HepG2 (cell line): ENCODE measurements at regions not wholly inside any gene's neighbourhood (a gene's known extent, or its start where the extent isn't known, plus 50 kb on each side); places are given as distances from the start of the nearest gene placed in this dataset.

Experiments used
- ATAC-seq: fragments of 200-7000 bp; cut with Tn5 transposase; 3 replicates; pipeline ENCODE4 v1.9.1; 2020; ENCODE audit warnings: mild to moderate bottlenecking, moderate library complexity
- BruUV-seq: library from RNA; stranded (reverse); fragments of 400-500 nt; replicated peaks from 2 replicates; lab custom pipeline; 2021; lab: Mats Ljungman, UMichigan
- CTCF ChIA-PET: fragments of 300-600 bp; formaldehyde crosslinking; extraction: SDS; loops from one replicate; lab custom pipeline; 2021; ENCODE audit warnings: low total read pairs, inconsistent platforms, low intra/inter-chr PET ratio; lab: Yijun Ruan, JAX
- POLR2A ChIA-PET: fragments of 350-600 bp; sonication (Branson Sonifier 250); formaldehyde crosslinking; loops from one replicate; lab custom pipeline; 2020; ENCODE audit warnings: antibody characterized with exemption, inconsistent platforms; lab: Yijun Ruan, JAX
- DNase-seq: peaks from one replicate; pipeline ENCODE4 v3.0.0-alpha.2; 2015; ENCODE audit warnings: low spot score
- FAIRE-seq: peaks from 3 replicates; lab custom pipeline; 2011; peaks lifted over from hg19 to GRCh38; lab: Jason Lieb, UNC
- H2AFZ ChIP-seq: one replicate; pipeline ENCODE4 v1.6.1; 2011; ENCODE audit warnings: low read length, inconsistent platforms
- H3K27ac ChIP-seq: fragments of 300-600 bp; 3 replicates; pipeline ENCODE4 v1.8.0; 2011; ENCODE audit warnings: mixed run types, mild to moderate bottlenecking, mixed read lengths, low read length, inconsistent platforms; ENCODE audit not compliant: insufficient read depth; ENCODE audit errors: extremely low read length
- H3K27me3 ChIP-seq, 2 experiments: fragments of 200-600 bp in 1 of 2; 2 replicates in 1 of 2; 3 replicates in 1 of 2; pipeline versions ENCODE4 v1.6.0 to v1.8.0; 2011; ENCODE audit warnings: low read length in 2 of 2, mild to moderate bottlenecking in 2 of 2, moderate library complexity in 2 of 2, inconsistent platforms in 1 of 2; ENCODE audit not compliant: insufficient read depth in 2 of 2, control insufficient read depth in 1 of 2
- H3K36me3 ChIP-seq, 2 experiments: fragments of 200-600 bp in 1 of 2; replicated peaks in 1 of 2; 2 replicates in 1 of 2; 3 replicates in 1 of 2; pipeline versions ENCODE4 v1.5.1 to v1.8.0; 2011; ENCODE audit warnings: low read length in 2 of 2, inconsistent platforms in 1 of 2; ENCODE audit not compliant: insufficient read depth in 2 of 2, control insufficient read depth in 1 of 2
- H3K4me1 ChIP-seq: 2 replicates; pipeline ENCODE4 v1.5.1; 2012; ENCODE audit warnings: low read length, inconsistent platforms; ENCODE audit not compliant: insufficient read depth
- H3K4me2 ChIP-seq: 2 replicates; pipeline ENCODE4 v1.6.0; 2011; ENCODE audit warnings: low read depth, low read length, inconsistent platforms
- H3K4me3 ChIP-seq, 3 experiments: fragments of 200-600 bp in 1 of 3; sonication (generic), shearing (Covaris generic) in 1 of 3; replicated peaks in 1 of 3; 2 replicates each; pipeline ENCODE4 v1.5.1; 2011 to 2016; ENCODE audit warnings: low read length in 3 of 3, inconsistent platforms in 2 of 3, low read depth in 2 of 3, mild to moderate bottlenecking in 2 of 3, control low read depth in 1 of 3, mixed read lengths in 1 of 3; ENCODE audit not compliant: insufficient read depth in 1 of 3
- H3K79me2 ChIP-seq: one replicate; pipeline ENCODE4 v1.6.1; 2011; ENCODE audit warnings: low read length, inconsistent platforms; ENCODE audit not compliant: insufficient read depth
- H3K9ac ChIP-seq: 2 replicates; pipeline ENCODE4 v1.6.0; 2011; ENCODE audit warnings: mild to moderate bottlenecking, low read depth, low read length, inconsistent platforms; ENCODE audit not compliant: insufficient read depth
- H3K9me3 ChIP-seq: 2 replicates; pipeline ENCODE4 v1.5.1; 2012; ENCODE audit warnings: mild to moderate bottlenecking, low read length
- H4K20me1 ChIP-seq: 2 replicates; pipeline ENCODE4 v1.6.0; 2011; ENCODE audit warnings: inconsistent platforms, mild to moderate bottlenecking, low read length, moderate library complexity; ENCODE audit not compliant: insufficient read depth
- ATF7-NPFF ChIP-seq: sonication (generic); formaldehyde crosslinking; IDR thresholded peaks from 2 replicates; pipeline ENCODE4 v1.8.1; 2023; ENCODE audit warnings: mild to moderate bottlenecking, low read depth, missing genetic modification reagents, moderate library complexity
- BCL6 ChIP-seq: IDR thresholded peaks from 2 replicates; pipeline ENCODE4 v1.6.1; 2016; ENCODE audit warnings: missing genetic modification reagents, missing compliant biosample characterization
- FOXM1 ChIP-seq: sonication (generic); formaldehyde crosslinking; IDR thresholded peaks from 2 replicates; pipeline ENCODE4 v1.5.0; 2020; ENCODE audit warnings: missing genetic modification reagents
- MBNL3 ChIP-seq: fragments of 250-450 bp; sonication (Bioruptor Pico); conservative IDR thresholded peaks from 2 replicates; pipeline ENCODE4 v1.8.0; 2022; ENCODE audit warnings: mild to moderate bottlenecking, inconsistent platforms
- MIXL1 ChIP-seq: IDR thresholded peaks from 2 replicates; pipeline ENCODE4 v1.6.1; 2016
- NR3C1 ChIP-seq: sonication (generic); formaldehyde crosslinking; IDR thresholded peaks from 2 replicates; pipeline ENCODE4 v1.4.0; 2020; ENCODE audit warnings: missing genetic modification reagents
- WIZ ChIP-seq: sonication (generic); formaldehyde crosslinking; IDR thresholded peaks from 2 replicates; pipeline ENCODE4 v1.5.1; 2020; ENCODE audit warnings: mild to moderate bottlenecking, missing genetic modification reagents
- ZKSCAN5 ChIP-seq: sonication (generic); formaldehyde crosslinking; IDR thresholded peaks from 2 replicates; pipeline ENCODE4 v1.5.1; 2020; ENCODE audit warnings: mild to moderate bottlenecking, missing genetic modification reagents
- ZNF138 ChIP-seq: sonication (generic); formaldehyde crosslinking; IDR thresholded peaks from 2 replicates; pipeline ENCODE4 v1.5.0; 2020; ENCODE audit warnings: mild to moderate bottlenecking, low read depth, missing genetic modification reagents
- ZNF556 ChIP-seq: sonication (generic); formaldehyde crosslinking; IDR thresholded peaks from 2 replicates; pipeline ENCODE4 v1.4.0; 2020; ENCODE audit warnings: mild to moderate bottlenecking, missing genetic modification reagents, borderline replicate concordance
- ZSCAN20 ChIP-seq: sonication (generic); formaldehyde crosslinking; IDR thresholded peaks from 2 replicates; pipeline ENCODE4 v1.4.0; 2020; ENCODE audit warnings: missing genetic modification reagents, mild to moderate bottlenecking, borderline replicate concordance
- WGBS: methylation state at CpG from one replicate; pipeline ENCODE4 v1.1.6; 2017; ENCODE audit warnings: low lambda C conversion rate; 5-methylcytosine and 5-hydroxymethylcytosine counted together
- in situ Hi-C: cut with HindIII; loops from 2 replicates; pipeline ENCODE4 v1.10.0; 2017; ENCODE audit warnings: low pct_unique_long_range_greater_than_20kb; ENCODE audit not compliant: extremely low pct_ligation_motif_present
- intact Hi-C: fragments of 100-400 bp; cut with micrococcal nuclease; formaldehyde crosslinking; loops from one replicate; pipeline ENCODE4 v1.10.0; 2022; ENCODE audit not compliant: unreplicated experiment
- TF ChIP-seq, protein P1 (sequence below): IDR thresholded peaks from 2 replicates; pipeline ENCODE4 v1.6.1; 2016; ENCODE audit warnings: missing compliant biosample characterization, missing genetic modification reagents, borderline replicate concordance
- TF ChIP-seq, protein P2 (sequence below): IDR thresholded peaks from 2 replicates; pipeline ENCODE4 v1.6.1; 2016
- TF ChIP-seq, protein P3 (sequence below): sonication (generic); formaldehyde crosslinking; IDR thresholded peaks from 2 replicates; pipeline ENCODE4 v1.5.1; 2020; ENCODE audit warnings: mild to moderate bottlenecking, missing genetic modification reagents
- TF ChIP-seq, protein P4 (sequence below): sonication (generic); formaldehyde crosslinking; IDR thresholded peaks from 2 replicates; pipeline ENCODE4 v1.4.0; 2020; ENCODE audit warnings: missing genetic modification reagents, borderline replicate concordance

DNA sequence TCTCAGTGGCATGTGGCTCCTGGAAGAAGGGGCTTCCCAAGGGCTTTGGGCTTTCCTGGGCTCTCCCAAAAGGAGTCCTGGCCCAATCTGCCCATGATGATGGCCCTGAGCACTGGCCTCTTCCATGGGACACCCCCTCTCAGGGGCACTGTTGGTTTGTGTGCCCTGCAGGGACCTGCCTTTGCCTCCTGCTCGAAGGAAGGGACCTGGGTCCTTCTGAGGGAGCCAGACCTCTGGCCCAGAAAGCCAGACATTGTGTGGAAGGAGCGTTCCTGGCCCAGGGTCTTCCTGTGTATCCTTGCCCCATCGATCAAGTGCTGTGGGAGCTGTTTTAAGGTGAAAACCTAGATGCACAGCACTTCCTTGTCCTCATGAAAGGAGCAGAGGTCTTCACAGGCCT is 1689.3 kb downstream of the TP53TG3F start:
- ChIA-PET CTCF (no interaction called here), POLR2A (no interaction called here)
- no TSS peak for BruUV-seq
- Histone ChIP-seq H3K27ac (no peak overlapping the region), H3K4me2 (no peak overlapping the region), H3K79me2 (no peaks in the 10 kb centered on the region), H3K9me3 (peaks cover 97% of the 10 kb centered on the region), H3K9ac (no peak overlapping the region), H3K36me3 (no peaks in the 10 kb centered on the region), H4K20me1 (no peaks in the 10 kb centered on the region), H3K27me3 (no peaks in the 10 kb centered on the region), H2AFZ (no peak overlapping the region), H3K4me3 (no peak overlapping the region), H3K4me1 (no peaks in the 10 kb centered on the region)
- DNase-seq (no peak), FAIRE-seq (no peak), ATAC-seq (no peak)
- intact Hi-C loops (no loop called here), in situ Hi-C loops (no loop called here)
- WGBS, result 0% methylated on average over 3 of the region's 3 CpGs
- TF ChIP-seq WIZ (no peak), ZNF556 (no peak), MIXL1 (CRISPR knock-in tag) (no peak), ATF7-NPFF (CRISPR knock-in tag) (no peak), BCL6 (no peak), NR3C1 (no peak), ZKSCAN5 (CRISPR knock-in tag) (no peak), MBNL3 (CRISPR knock-in tag) (no peak), FOXM1 (CRISPR knock-in tag) (no peak), ZNF138 (CRISPR knock-in tag) (no peak), ZSCAN20 (CRISPR knock-in tag) (no peak)
- TF ChIP-seq, protein P1, sequence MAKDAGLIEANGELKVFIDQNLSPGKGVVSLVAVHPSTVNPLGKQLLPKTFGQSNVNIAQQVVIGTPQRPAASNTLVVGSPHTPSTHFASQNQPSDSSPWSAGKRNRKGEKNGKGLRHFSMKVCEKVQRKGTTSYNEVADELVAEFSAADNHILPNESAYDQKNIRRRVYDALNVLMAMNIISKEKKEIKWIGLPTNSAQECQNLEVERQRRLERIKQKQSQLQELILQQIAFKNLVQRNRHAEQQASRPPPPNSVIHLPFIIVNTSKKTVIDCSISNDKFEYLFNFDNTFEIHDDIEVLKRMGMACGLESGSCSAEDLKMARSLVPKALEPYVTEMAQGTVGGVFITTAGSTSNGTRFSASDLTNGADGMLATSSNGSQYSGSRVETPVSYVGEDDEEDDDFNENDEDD, result no peak
- TF ChIP-seq, protein P2, sequence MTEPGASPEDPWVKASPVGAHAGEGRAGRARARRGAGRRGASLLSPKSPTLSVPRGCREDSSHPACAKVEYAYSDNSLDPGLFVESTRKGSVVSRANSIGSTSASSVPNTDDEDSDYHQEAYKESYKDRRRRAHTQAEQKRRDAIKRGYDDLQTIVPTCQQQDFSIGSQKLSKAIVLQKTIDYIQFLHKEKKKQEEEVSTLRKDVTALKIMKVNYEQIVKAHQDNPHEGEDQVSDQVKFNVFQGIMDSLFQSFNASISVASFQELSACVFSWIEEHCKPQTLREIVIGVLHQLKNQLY (CRISPR knock-in tag), result no peak
- TF ChIP-seq, protein P3, sequence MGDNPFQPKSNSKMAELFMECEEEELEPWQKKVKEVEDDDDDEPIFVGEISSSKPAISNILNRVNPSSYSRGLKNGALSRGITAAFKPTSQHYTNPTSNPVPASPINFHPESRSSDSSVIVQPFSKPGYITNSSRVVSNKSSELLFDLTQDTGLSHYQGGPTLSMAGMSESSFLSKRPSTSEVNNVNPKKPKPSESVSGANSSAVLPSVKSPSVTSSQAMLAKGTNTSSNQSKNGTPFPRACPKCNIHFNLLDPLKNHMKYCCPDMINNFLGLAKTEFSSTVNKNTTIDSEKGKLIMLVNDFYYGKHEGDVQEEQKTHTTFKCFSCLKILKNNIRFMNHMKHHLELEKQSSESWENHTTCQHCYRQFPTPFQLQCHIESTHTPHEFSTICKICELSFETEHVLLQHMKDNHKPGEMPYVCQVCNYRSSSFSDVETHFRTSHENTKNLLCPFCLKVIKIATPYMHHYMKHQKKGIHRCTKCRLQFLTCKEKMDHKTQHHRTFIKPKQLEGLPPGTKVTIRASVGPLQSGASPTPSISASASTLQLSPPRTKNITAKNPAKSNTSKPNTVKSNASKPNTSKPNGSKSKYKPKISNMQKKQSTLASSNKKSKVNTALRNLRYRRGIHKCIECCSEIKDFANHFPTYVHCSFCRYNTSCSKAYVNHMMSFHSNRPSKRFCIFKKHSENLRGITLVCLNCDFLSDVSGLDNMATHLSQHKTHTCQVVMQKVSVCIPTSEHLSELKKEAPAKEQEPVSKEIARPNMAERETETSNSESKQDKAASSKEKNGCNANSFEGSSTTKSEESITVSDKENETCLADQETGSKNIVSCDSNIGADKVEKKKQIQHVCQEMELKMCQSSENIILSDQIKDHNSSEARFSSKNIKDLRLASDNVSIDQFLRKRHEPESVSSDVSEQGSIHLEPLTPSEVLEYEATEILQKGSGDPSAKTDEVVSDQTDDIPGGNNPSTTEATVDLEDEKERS (CRISPR knock-in tag), result no peak
- TF ChIP-seq, protein P4, sequence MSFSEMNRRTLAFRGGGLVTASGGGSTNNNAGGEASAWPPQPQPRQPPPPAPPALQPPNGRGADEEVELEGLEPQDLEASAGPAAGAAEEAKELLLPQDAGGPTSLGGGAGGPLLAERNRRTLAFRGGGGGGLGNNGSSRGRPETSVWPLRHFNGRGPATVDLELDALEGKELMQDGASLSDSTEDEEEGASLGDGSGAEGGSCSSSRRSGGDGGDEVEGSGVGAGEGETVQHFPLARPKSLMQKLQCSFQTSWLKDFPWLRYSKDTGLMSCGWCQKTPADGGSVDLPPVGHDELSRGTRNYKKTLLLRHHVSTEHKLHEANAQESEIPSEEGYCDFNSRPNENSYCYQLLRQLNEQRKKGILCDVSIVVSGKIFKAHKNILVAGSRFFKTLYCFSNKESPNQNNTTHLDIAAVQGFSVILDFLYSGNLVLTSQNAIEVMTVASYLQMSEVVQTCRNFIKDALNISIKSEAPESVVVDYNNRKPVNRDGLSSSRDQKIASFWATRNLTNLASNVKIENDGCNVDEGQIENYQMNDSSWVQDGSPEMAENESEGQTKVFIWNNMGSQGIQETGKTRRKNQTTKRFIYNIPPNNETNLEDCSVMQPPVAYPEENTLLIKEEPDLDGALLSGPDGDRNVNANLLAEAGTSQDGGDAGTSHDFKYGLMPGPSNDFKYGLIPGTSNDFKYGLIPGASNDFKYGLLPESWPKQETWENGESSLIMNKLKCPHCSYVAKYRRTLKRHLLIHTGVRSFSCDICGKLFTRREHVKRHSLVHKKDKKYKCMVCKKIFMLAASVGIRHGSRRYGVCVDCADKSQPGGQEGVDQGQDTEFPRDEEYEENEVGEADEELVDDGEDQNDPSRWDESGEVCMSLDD, result no peak
